GM12865 (cell line): ENCODE measurements at regions not wholly inside any gene's neighbourhood (a gene's known extent, or its start where the extent isn't known, plus 50 kb on each side); places are given as distances from the start of the nearest gene placed in this dataset.

Experiments used
- DNase-seq: peaks from one replicate; pipeline ENCODE4 v3.0.0; 2010; ENCODE audit warnings: low read depth
- H3K4me3 ChIP-seq: 2 replicates; pipeline ENCODE4 v1.5.1; 2011; ENCODE audit warnings: mild to moderate bottlenecking, low read depth, low read length, control low read depth
- TF ChIP-seq, protein P1 (sequence below): IDR thresholded peaks from 2 replicates; pipeline ENCODE4 v1.5.1; 2011; ENCODE audit warnings: low read length, control low read depth, low read depth, inconsistent platforms; ENCODE audit not compliant: insufficient read depth; ENCODE audit errors: missing control alignments

DNA sequence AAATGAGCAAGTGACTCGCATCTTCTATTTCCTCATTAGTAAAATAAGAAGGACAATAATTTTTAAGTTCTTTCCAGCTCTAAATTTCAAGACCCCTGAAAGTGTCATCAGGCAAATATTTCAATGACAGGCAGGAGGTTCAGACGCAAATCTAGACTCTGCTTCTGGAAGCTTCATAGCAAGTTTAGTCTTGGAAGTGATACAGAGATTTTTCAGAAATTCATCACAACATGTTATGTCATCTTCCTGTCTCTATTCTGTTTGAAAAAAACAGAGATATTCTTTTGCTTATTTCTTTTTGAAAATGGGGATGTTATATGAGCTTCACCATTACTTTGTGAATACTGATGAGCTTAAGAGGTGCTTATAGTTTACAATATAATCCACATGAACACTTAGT is 74.0 kb downstream of the C3orf85 start:
- TF ChIP-seq, protein P1, sequence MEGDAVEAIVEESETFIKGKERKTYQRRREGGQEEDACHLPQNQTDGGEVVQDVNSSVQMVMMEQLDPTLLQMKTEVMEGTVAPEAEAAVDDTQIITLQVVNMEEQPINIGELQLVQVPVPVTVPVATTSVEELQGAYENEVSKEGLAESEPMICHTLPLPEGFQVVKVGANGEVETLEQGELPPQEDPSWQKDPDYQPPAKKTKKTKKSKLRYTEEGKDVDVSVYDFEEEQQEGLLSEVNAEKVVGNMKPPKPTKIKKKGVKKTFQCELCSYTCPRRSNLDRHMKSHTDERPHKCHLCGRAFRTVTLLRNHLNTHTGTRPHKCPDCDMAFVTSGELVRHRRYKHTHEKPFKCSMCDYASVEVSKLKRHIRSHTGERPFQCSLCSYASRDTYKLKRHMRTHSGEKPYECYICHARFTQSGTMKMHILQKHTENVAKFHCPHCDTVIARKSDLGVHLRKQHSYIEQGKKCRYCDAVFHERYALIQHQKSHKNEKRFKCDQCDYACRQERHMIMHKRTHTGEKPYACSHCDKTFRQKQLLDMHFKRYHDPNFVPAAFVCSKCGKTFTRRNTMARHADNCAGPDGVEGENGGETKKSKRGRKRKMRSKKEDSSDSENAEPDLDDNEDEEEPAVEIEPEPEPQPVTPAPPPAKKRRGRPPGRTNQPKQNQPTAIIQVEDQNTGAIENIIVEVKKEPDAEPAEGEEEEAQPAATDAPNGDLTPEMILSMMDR: no peak
- no peak overlapping the region for H3K4me3 ChIP-seq
- no peak for DNase-seq

DNA sequence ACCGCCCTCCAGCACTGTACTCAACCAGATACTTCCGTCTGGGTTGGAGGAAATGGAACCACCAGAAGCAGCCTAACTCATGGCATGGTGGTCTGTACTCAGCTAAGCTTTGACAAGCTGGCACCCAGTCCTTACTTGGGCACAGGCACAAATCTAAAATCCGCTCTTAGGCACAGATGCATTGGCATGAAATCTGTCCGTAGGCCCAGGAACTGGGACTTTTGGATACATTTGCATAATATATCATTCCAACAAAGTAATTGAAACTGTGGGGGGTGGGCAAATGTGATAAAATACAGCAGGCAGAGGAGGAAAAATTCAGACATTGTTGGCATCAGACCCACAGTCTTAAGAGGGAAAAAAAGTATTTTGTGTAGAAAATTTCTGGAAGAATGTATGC is 75.4 kb downstream of the C3orf85 start:
- TF ChIP-seq, protein P1: no peak
- no peak overlapping the region for H3K4me3 ChIP-seq
- no peak for DNase-seq

DNA sequence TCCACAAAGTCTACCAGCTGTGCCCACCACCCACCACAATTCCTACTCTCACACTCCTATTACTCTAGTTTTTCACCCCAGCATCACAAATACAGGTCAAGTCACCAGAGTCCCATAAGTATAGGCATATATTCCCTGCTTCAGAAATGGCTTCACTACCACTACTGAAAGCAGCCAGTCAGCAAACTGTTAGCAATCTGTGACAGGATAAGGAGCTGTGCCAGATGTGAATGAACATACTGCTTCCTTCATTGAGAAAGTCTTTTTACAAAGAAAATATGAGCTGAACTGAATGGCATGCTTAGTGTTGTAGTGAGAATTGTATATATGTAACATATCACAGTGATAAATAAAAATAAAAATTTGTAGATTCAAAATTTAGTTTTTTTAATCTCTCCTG is 76.8 kb downstream of the C3orf85 start:
- TF ChIP-seq, protein P1: no peak
- H3K4me3 ChIP-seq: no peak overlapping the region
- no peak for DNase-seq

DNA sequence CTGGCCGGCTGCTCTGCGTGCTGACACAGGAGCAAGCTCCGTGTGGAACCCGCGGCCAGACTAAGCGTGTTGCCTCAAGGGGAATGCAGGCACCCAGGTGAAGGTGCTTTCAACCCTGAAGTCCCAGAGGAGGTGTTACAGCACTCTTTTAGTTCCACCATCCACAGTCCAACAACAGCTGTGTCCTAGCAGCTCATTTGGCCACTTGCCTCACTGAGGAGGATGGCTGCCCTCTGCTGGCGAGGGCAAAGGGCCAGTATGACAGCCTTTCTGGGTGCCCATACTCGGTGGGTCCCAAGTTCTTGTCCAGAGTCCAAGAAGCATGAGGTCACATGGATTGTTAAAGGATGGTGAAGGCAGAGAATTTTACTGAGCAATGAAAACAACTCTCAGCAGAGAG is 87.8 kb downstream of the C3orf85 start:
- no peak for DNase-seq
- no peak overlapping the region for H3K4me3 ChIP-seq
- TF ChIP-seq, protein P1: peak; percentile 19

DNA sequence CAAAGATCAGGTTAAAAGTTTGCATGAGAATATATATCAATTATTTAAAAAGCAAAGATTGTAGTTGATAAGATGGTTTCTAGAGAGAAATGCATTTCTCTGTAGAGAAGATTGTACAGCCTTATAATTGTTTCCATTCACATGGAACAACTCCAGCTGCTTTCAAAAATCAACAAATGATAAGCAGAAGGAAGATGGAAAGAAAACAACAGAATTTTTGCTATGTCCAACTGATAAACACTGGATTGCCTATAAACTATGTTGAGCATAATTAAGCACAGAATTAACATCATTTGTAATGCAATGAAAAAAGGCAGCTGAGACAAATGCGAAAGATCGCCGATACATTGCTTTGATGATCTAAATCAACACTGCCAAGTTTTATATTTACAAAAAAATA is 89.0 kb downstream of the C3orf85 start:
- DNase-seq: no peak
- H3K4me3 ChIP-seq: no peak overlapping the region
- TF ChIP-seq, protein P1: no peak

DNA sequence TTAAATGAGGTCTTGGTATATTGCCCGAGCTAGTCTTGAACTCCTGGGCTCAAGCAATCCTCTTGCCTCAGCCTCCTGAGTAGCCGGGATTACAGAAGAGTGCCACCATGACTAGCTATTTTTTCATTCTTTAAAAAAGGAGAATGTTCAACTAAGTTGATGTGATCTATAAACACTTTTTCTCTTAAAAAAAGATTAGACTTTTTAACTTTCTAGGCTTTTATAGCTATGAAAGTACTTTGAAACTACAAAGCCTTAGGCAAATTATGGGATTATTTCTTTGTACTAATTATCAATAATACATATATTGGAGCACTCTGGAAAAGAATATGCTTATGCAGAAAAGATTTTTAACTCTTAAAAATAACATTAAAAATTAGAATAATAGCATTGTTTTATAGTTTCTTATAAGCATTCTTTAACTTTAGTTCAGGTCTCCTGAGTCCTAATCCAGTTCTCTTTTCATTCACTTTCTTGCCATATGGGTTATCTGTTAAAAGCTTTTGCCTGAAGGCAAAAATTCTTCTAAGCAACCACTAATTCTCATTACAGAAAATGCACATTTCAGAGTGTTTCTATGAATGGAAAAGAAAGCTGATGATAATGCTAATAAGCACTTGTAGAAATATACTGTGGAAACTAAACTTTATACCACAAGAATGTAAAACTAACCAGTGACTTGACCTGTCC is 87.8 kb downstream of the DPPA2 start:
- TF ChIP-seq, protein P1: no peak
- no peak for DNase-seq
- no peak overlapping the region for H3K4me3 ChIP-seq
